HFF-Myc (cell line): ENCODE measurements at regions not wholly inside any gene's neighbourhood (a gene's known extent, or its start where the extent isn't known, plus 50 kb on each side); places are given as distances from the start of the nearest gene placed in this dataset.

ENCODE experiments used
- DNase-seq: peaks from one replicate; pipeline ENCODE4 v3.0.0-alpha.2; 2011; ENCODE audit warnings: low read depth; ENCODE audit errors: extremely low read depth
- H3K4me3 ChIP-seq: replicated peaks from 2 replicates; pipeline ENCODE4 v1.5.1; 2011; ENCODE audit warnings: low read depth, mild to moderate bottlenecking, control low read depth, low read length
- CTCF ChIP-seq: IDR thresholded peaks from 2 replicates; pipeline ENCODE4 v1.5.1; 2012; ENCODE audit warnings: mild to moderate bottlenecking, low read depth, low read length, control low read depth; ENCODE audit errors: missing control alignments

- no peak for DNase-seq
- H3K4me3 ChIP-seq, result no peak overlapping the region
- TF ChIP-seq CTCF, result no peak
These were observed 72.1 kb upstream of the CCBE1 start for GRCh38 chr18:59769129-59769865.

GRCh38 chr18:59768409-59768808 is 71.2 kb upstream of the CCBE1 start:
- no peak for DNase-seq
- H3K4me3 ChIP-seq, result no peak overlapping the region
- no peak for TF ChIP-seq CTCF

- DNase-seq, result no peak
- no peak for TF ChIP-seq CTCF
These were observed 70.5 kb upstream of the CCBE1 start for GRCh38 chr18:59767732-59768131.

GRCh38 chr18:59765343-59765742 is 68.1 kb upstream of the CCBE1 start:
- no peak overlapping the region for H3K4me3 ChIP-seq
- no peak for TF ChIP-seq CTCF
- DNase-seq, result no peak

More at GRCh38 chr18:59767732-59768131, 70.5 kb upstream of the CCBE1 start:
- H3K4me3 ChIP-seq, result no peak overlapping the region

GRCh38 chr18:59764281-59764680 is 67.1 kb upstream of the CCBE1 start:
- DNase-seq, result no peak
- no peak for TF ChIP-seq CTCF
- no peak overlapping the region for H3K4me3 ChIP-seq

GRCh38 chr18:59763541-59764136 is 66.4 kb upstream of the CCBE1 start:
- DNase-seq, result no peak
- TF ChIP-seq CTCF, result no peak
- H3K4me3 ChIP-seq, result no peak overlapping the region
